ENCODE measurements at regions not wholly inside any gene's neighbourhood (a gene's known extent, or its start where the extent isn't known, plus 50 kb on each side); places are given as distances from the start of the nearest gene placed in this dataset.
"Not testable (repeated sequence)": the region's sequence is repeated elsewhere in the genome, so short reads cannot be mapped to it uniquely, and the experiment has no call there.

DNA sequence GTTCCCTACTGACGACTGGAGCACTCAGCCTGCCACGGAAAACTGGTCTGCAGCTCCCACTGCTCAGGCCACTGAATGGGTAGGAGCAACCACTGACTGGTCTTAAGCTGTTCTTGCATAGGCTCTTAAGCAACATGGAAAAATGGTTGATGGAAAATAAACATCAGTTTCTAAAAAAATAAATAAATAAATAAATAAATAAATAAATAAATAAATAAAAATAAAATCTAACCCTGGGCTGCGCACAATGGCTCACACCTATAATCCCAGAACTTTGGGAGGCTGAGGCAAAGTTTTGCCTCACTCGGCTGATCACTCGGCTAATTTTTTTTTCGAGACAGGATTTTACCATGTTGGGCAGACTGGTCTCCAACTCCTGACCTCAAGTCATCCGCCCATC is 102.0 kb upstream of the DUSP21 start:
- not testable (repeated sequence) for H3K4me3 ChIP-seq (ENCODE audit: low read length); H3K9ac ChIP-seq (ENCODE audit: low read length); H3K4me2 ChIP-seq (ENCODE audit: low read length); H4K8ac ChIP-seq (ENCODE audit: low read depth, low read length); H2BK15ac ChIP-seq (replicated peaks; ENCODE audit: low read depth); H3K27ac ChIP-seq (ENCODE audit: low read depth, low read length); H2BK120ac ChIP-seq (ENCODE audit: low read depth, low read length); H2AK5ac ChIP-seq (ENCODE audit: low read length); H3K36me3 ChIP-seq (ENCODE audit: control insufficient read depth, insufficient read depth, low read length); H3K23ac ChIP-seq (ENCODE audit: low read length); H3K4me1 ChIP-seq (ENCODE audit: control insufficient read depth, low read depth, low read length); H4K5ac ChIP-seq (ENCODE audit: low read length); H3K56ac ChIP-seq (ENCODE audit: low read length); H3K79me2 ChIP-seq (ENCODE audit: control insufficient read depth, insufficient read depth, low read length); H3K79me1 ChIP-seq (ENCODE audit: low read length); H3K18ac ChIP-seq (ENCODE audit: low read length); H3K4ac ChIP-seq (ENCODE audit: low read depth, low read length); H3K27me3 ChIP-seq (ENCODE audit: insufficient read depth, low read length, poor library complexity); H2BK5ac ChIP-seq (ENCODE audit: low read length); DNase-seq
- no CpG with 5 or more reads among the region's 7 CpGs for WGBS (ENCODE audit: extremely low coverage, insufficient coverage, low lambda C conversion rate)

- H3K27me3 ChIP-seq (ENCODE audit: insufficient read depth, low read length, poor library complexity); H3K4ac ChIP-seq (ENCODE audit: low read depth, low read length); H3K4me3 ChIP-seq (ENCODE audit: low read length): not testable (repeated sequence)
These were observed 102.4 kb upstream of the DUSP21 start for GRCh38 chrX:44741458-44741857.

GRCh38 chrX:44735498-44735897 is 108.3 kb upstream of the DUSP21 start:
- H4K5ac ChIP-seq (ENCODE audit: low read length), result no peak overlapping the region

More at GRCh38 chrX:44741458-44741857, 102.4 kb upstream of the DUSP21 start:
- H2AK5ac ChIP-seq (ENCODE audit: low read length); H4K5ac ChIP-seq (ENCODE audit: low read length); H2BK15ac ChIP-seq (replicated peaks; ENCODE audit: low read depth); H2BK120ac ChIP-seq (ENCODE audit: low read depth, low read length); H3K23ac ChIP-seq (ENCODE audit: low read length); H3K36me3 ChIP-seq (ENCODE audit: control insufficient read depth, insufficient read depth, low read length); H2BK5ac ChIP-seq (ENCODE audit: low read length); H3K79me1 ChIP-seq (ENCODE audit: low read length); H3K27ac ChIP-seq (ENCODE audit: low read depth, low read length); H3K79me2 ChIP-seq (ENCODE audit: control insufficient read depth, insufficient read depth, low read length); H3K56ac ChIP-seq (ENCODE audit: low read length); H3K18ac ChIP-seq (ENCODE audit: low read length); DNase-seq; H3K4me1 ChIP-seq (ENCODE audit: control insufficient read depth, low read depth, low read length); H3K4me2 ChIP-seq (ENCODE audit: low read length); H3K9ac ChIP-seq (ENCODE audit: low read length); H4K8ac ChIP-seq (ENCODE audit: low read depth, low read length): not testable (repeated sequence)
- WGBS (ENCODE audit: extremely low coverage, insufficient coverage, low lambda C conversion rate), result no CpG with 5 or more reads among the region's 6 CpGs

DNA sequence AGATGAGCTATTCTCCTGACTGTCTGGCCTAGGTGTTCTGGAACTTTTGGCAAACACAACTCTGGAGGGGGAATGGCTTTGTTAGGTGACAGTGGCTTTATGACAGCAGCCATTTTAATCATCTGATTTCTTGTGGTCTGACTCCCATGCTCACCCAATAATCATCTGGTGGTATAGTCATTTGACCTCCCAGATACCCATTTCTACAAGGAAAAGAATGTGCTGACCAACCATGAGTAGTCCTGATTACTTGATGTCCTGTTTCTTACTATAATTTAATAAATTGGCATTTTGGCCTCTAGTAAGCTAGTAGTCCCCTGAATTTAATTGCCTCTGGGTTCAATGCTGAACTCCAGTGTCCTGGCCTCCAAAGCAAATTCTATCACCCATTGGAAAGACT is 109.9 kb upstream of the DUSP21 start:
- Histone ChIP-seq H2BK15ac (replicated peaks; ENCODE audit: low read depth) (no peak overlapping the region), H3K4me1 (ENCODE audit: control insufficient read depth, low read depth, low read length) (no peaks in the 10 kb centered on the region), H4K5ac (ENCODE audit: low read length) (no peak overlapping the region), H2AK5ac (ENCODE audit: low read length) (no peak overlapping the region), H3K4ac (ENCODE audit: low read depth, low read length) (no peak overlapping the region), H3K36me3 (ENCODE audit: control insufficient read depth, insufficient read depth, low read length) (no peaks in the 10 kb centered on the region), H3K23ac (ENCODE audit: low read length) (no peak overlapping the region), H3K4me3 (ENCODE audit: low read length) (no peak overlapping the region), H3K27me3 (ENCODE audit: insufficient read depth, low read length, poor library complexity) (no peaks in the 10 kb centered on the region), H3K9ac (ENCODE audit: low read length) (no peak overlapping the region), H3K27ac (ENCODE audit: low read depth, low read length) (no peak overlapping the region), H3K4me2 (ENCODE audit: low read length) (no peak overlapping the region), H3K56ac (ENCODE audit: low read length) (no peak overlapping the region), H2BK5ac (ENCODE audit: low read length) (no peak overlapping the region), H3K18ac (ENCODE audit: low read length) (no peak overlapping the region), H3K79me1 (ENCODE audit: low read length) (no peaks in the 10 kb centered on the region), H3K79me2 (ENCODE audit: control insufficient read depth, insufficient read depth, low read length) (no peaks in the 10 kb centered on the region), H4K8ac (ENCODE audit: low read depth, low read length) (no peak overlapping the region), H2BK120ac (ENCODE audit: low read depth, low read length) (no peak overlapping the region)
- no peak for DNase-seq

More at GRCh38 chrX:44735498-44735897, 108.3 kb upstream of the DUSP21 start:
- Histone ChIP-seq H3K4me3 (ENCODE audit: low read length) (no peak overlapping the region), H3K79me1 (ENCODE audit: low read length) (no peaks in the 10 kb centered on the region), H3K4me1 (ENCODE audit: control insufficient read depth, low read depth, low read length) (no peaks in the 10 kb centered on the region), H3K23ac (ENCODE audit: low read length) (no peak overlapping the region), H4K8ac (ENCODE audit: low read depth, low read length) (no peak overlapping the region), H2BK15ac (replicated peaks; ENCODE audit: low read depth) (no peak overlapping the region), H3K9ac (ENCODE audit: low read length) (no peak overlapping the region), H3K18ac (ENCODE audit: low read length) (no peak overlapping the region), H3K36me3 (ENCODE audit: control insufficient read depth, insufficient read depth, low read length) (no peaks in the 10 kb centered on the region), H2AK5ac (ENCODE audit: low read length) (no peak overlapping the region), H3K56ac (ENCODE audit: low read length) (no peak overlapping the region), H3K27me3 (ENCODE audit: insufficient read depth, low read length, poor library complexity) (no peaks in the 10 kb centered on the region), H3K27ac (ENCODE audit: low read depth, low read length) (no peak overlapping the region), H3K4ac (ENCODE audit: low read depth, low read length) (no peak overlapping the region), H3K79me2 (ENCODE audit: control insufficient read depth, insufficient read depth, low read length) (no peaks in the 10 kb centered on the region), H2BK120ac (ENCODE audit: low read depth, low read length) (no peak overlapping the region), H3K4me2 (ENCODE audit: low read length) (no peak overlapping the region), H2BK5ac (ENCODE audit: low read length) (no peak overlapping the region)
- WGBS (ENCODE audit: extremely low coverage, insufficient coverage, low lambda C conversion rate), result no CpG with 5 or more reads among the region's 2 CpGs
- no peak for DNase-seq

GRCh38 chrX:44731160-44731559 is 112.7 kb upstream of the DUSP21 start:
- Histone ChIP-seq H3K4ac (ENCODE audit: low read depth, low read length) (no peak overlapping the region), H3K79me1 (ENCODE audit: low read length) (no peaks in the 10 kb centered on the region)

GRCh38 chrX:44723426-44723825 is 120.4 kb upstream of the DUSP21 start:
- no peak overlapping the region for H4K8ac ChIP-seq (ENCODE audit: low read depth, low read length)
- WGBS (ENCODE audit: extremely low coverage, insufficient coverage, low lambda C conversion rate), result no CpG with 5 or more reads among the region's 5 CpGs
- no peaks in the 10 kb centered on the region for H3K4me1 ChIP-seq (ENCODE audit: control insufficient read depth, low read depth, low read length)
- no peak overlapping the region for H2BK120ac ChIP-seq (ENCODE audit: low read depth, low read length)
- no peaks in the 10 kb centered on the region for H3K36me3 ChIP-seq (ENCODE audit: control insufficient read depth, insufficient read depth, low read length)
- H2BK5ac ChIP-seq (ENCODE audit: low read length), result no peak overlapping the region
- H3K79me2 ChIP-seq (ENCODE audit: control insufficient read depth, insufficient read depth, low read length), result no peaks in the 10 kb centered on the region
- H3K4me3 ChIP-seq (ENCODE audit: low read length), result no peak overlapping the region
- H3K4me2 ChIP-seq (ENCODE audit: low read length), result no peak overlapping the region
- H3K56ac ChIP-seq (ENCODE audit: low read length), result no peak overlapping the region
- no peak overlapping the region for H2AK5ac ChIP-seq (ENCODE audit: low read length)
- H3K4ac ChIP-seq (ENCODE audit: low read depth, low read length), result no peak overlapping the region
- no peak overlapping the region for H4K5ac ChIP-seq (ENCODE audit: low read length)
- DNase-seq, result no peak
- H3K18ac ChIP-seq (ENCODE audit: low read length), result no peak overlapping the region
- H3K27ac ChIP-seq (ENCODE audit: low read depth, low read length), result no peak overlapping the region
- no peak overlapping the region for H3K9ac ChIP-seq (ENCODE audit: low read length)
- H3K23ac ChIP-seq (ENCODE audit: low read length), result no peak overlapping the region
- no peaks in the 10 kb centered on the region for H3K27me3 ChIP-seq (ENCODE audit: insufficient read depth, low read length, poor library complexity)
- H2BK15ac ChIP-seq (replicated peaks; ENCODE audit: low read depth), result no peak overlapping the region
- no peaks in the 10 kb centered on the region for H3K79me1 ChIP-seq (ENCODE audit: low read length)

More at GRCh38 chrX:44731160-44731559, 112.7 kb upstream of the DUSP21 start:
- no peaks in the 10 kb centered on the region for H3K4me1 ChIP-seq (ENCODE audit: control insufficient read depth, low read depth, low read length)
- H3K27ac ChIP-seq (ENCODE audit: low read depth, low read length), result no peak overlapping the region
- H3K9ac ChIP-seq (ENCODE audit: low read length), result no peak overlapping the region
- no peak overlapping the region for H2BK5ac ChIP-seq (ENCODE audit: low read length)
- H4K8ac ChIP-seq (ENCODE audit: low read depth, low read length), result no peak overlapping the region
- H3K79me2 ChIP-seq (ENCODE audit: control insufficient read depth, insufficient read depth, low read length), result no peaks in the 10 kb centered on the region
- H3K23ac ChIP-seq (ENCODE audit: low read length), result no peak overlapping the region
- H3K36me3 ChIP-seq (ENCODE audit: control insufficient read depth, insufficient read depth, low read length), result no peaks in the 10 kb centered on the region
- no peak overlapping the region for H2BK15ac ChIP-seq (replicated peaks; ENCODE audit: low read depth)
- H3K4me2 ChIP-seq (ENCODE audit: low read length), result no peak overlapping the region
- H3K56ac ChIP-seq (ENCODE audit: low read length), result no peak overlapping the region
- no peak overlapping the region for H2BK120ac ChIP-seq (ENCODE audit: low read depth, low read length)
- H3K18ac ChIP-seq (ENCODE audit: low read length), result no peak overlapping the region
- no peak overlapping the region for H3K4me3 ChIP-seq (ENCODE audit: low read length)
- no peak overlapping the region for H4K5ac ChIP-seq (ENCODE audit: low read length)
- WGBS (ENCODE audit: extremely low coverage, insufficient coverage, low lambda C conversion rate), result no CpG with 5 or more reads among the region's 2 CpGs
- H3K27me3 ChIP-seq (ENCODE audit: insufficient read depth, low read length, poor library complexity), result no peaks in the 10 kb centered on the region
- DNase-seq, result no peak
- no peak overlapping the region for H2AK5ac ChIP-seq (ENCODE audit: low read length)

All from mesendoderm (in vitro differentiated cells).